OCI-LY1 (cell line): ENCODE measurements at regions not wholly inside any gene's neighbourhood (a gene's known extent, or its start where the extent isn't known, plus 50 kb on each side); places are given as distances from the start of the nearest gene placed in this dataset.

Source experiments
- CTCF ChIP-seq: fragments of 200-600 bp; sonication (generic), shearing (Covaris generic); IDR thresholded peaks from 2 replicates; pipeline ENCODE4 v1.5.1; 2017; ENCODE audit warnings: mild to moderate bottlenecking, antibody characterized with exemption, low read length, moderate library complexity, mixed read lengths
- EZH2 ChIP-seq: fragments of 200-600 bp; sonication (generic), shearing (Covaris generic); IDR thresholded peaks from 2 replicates; pipeline ENCODE4 v1.8.0; 2017; ENCODE audit warnings: borderline replicate concordance, mixed run types, mild to moderate bottlenecking, antibody characterized with exemption, low read length, moderate library complexity, mixed read lengths

GRCh38 chr11:129557421-129557820 lies 181.8 kb downstream of the BARX2 start:
- no peak for TF ChIP-seq CTCF
- no peak for TF ChIP-seq EZH2
